Activated CD4-positive, alpha-beta memory T cell treated with anti-CD3 and anti-CD28 coated beads, Interleukin-2, amount 10 ng/mL, durations not matched to agents 7 days and 5 days (primary cell): ENCODE measurements at regions not wholly inside any gene's neighbourhood (a gene's known extent, or its start where the extent isn't known, plus 50 kb on each side); places are given as distances from the start of the nearest gene placed in this dataset.
"Not testable (repeated sequence)": the region's sequence is repeated elsewhere in the genome, so short reads cannot be mapped to it uniquely, and the experiment has no call there.

Experiments
- CTCF ChIA-PET: fragments of 350-600 bp; sonication (Branson Sonifier 250); formaldehyde crosslinking; loops from one replicate; lab custom pipeline; 2021; ENCODE audit warnings: antibody characterized with exemption, inconsistent platforms; lab: Charles Lee
- POLR2A ChIA-PET: fragments of 350-600 bp; sonication (Branson Sonifier 250); formaldehyde crosslinking; loops from one replicate; lab custom pipeline; 2021; ENCODE audit warnings: antibody characterized with exemption; lab: Charles Lee
- DNase-seq: peaks from one replicate; pipeline ENCODE4 v3.0.0-alpha.2; 2020
- H3K27ac Mint-ChIP-seq: one replicate; pipeline ENCODE4 v1.8.0; 2021; ENCODE audit warnings: mild to moderate bottlenecking, mixed read lengths
- H3K27me3 Mint-ChIP-seq: one replicate; pipeline ENCODE4 v1.8.0; 2021; ENCODE audit warnings: mixed read lengths
- H3K36me3 Mint-ChIP-seq: one replicate; pipeline ENCODE4 v1.8.0; 2021; ENCODE audit warnings: low read depth, mixed read lengths
- H3K4me1 Mint-ChIP-seq: one replicate; pipeline ENCODE4 v1.8.0; 2021; ENCODE audit warnings: mixed read lengths
- H3K4me3 Mint-ChIP-seq: one replicate; pipeline ENCODE4 v1.8.0; 2021; ENCODE audit warnings: mild to moderate bottlenecking, mixed read lengths
- H3K9me3 Mint-ChIP-seq: one replicate; pipeline ENCODE4 v1.8.0; 2021; ENCODE audit warnings: mixed read lengths

DNA sequence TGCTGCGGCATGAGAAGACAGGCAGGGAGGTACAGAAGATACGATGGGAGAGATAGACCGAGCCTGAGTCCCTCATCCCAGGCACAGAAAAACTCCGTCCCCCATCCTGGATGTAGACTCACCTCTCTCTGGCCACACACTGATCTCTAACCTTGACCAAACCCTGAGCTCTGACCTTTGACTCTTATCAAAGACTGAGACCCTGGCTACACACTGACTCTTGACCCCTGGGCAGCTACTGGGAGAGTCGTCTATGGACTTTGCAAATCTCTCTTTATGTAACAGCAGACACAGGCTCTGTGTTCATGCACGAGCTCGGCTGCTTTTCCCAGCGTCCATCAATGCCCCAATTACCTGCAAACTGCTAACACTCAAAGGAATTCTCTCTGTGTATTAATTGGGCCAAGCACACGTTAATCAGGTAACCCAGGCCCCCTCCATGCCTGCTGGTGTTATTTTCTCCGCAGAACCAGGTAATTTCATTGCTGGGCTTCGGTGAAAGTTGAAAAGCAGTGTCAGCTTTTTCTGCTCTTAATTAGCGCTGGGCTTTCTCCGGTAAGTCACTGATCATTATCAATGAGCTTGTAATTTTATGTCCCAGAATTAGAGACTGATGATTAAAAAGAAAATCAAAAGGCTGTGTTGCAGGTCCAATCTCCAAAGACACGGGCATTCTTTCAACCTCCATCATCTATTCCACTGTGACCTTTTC is 179.4 kb upstream of the NLRP1 start:
- H3K9me3 Mint-ChIP-seq, result no peaks in the 10 kb centered on the region
- no peak overlapping the region for H3K4me3 Mint-ChIP-seq
- H3K27ac Mint-ChIP-seq, result no peak overlapping the region
- no peak for DNase-seq
- ChIA-PET CTCF (interaction anchor here (1.3 kb wide), 1 partner anchor 16 kb away, joined by 4 read pairs; no protein-coding TSS in a partner anchor), POLR2A (no interaction called here)
- peaks cover 4% of the 10 kb centered on the region for H3K4me1 Mint-ChIP-seq
- H3K36me3 Mint-ChIP-seq, result no peaks in the 10 kb centered on the region
- peaks cover 22% of the 10 kb centered on the region for H3K27me3 Mint-ChIP-seq

GRCh38 chr17:5769593-5770354 is 185.5 kb upstream of the NLRP1 start:
- no peaks in the 10 kb centered on the region for H3K9me3 Mint-ChIP-seq
- ChIA-PET CTCF (no interaction called here), POLR2A (no interaction called here)
- peaks cover 25% of the 10 kb centered on the region for H3K27me3 Mint-ChIP-seq
- H3K4me3 Mint-ChIP-seq, result no peak overlapping the region
- H3K4me1 Mint-ChIP-seq, result no peaks in the 10 kb centered on the region
- no peak overlapping the region for H3K27ac Mint-ChIP-seq
- DNase-seq, result no peak
- no peaks in the 10 kb centered on the region for H3K36me3 Mint-ChIP-seq

DNA sequence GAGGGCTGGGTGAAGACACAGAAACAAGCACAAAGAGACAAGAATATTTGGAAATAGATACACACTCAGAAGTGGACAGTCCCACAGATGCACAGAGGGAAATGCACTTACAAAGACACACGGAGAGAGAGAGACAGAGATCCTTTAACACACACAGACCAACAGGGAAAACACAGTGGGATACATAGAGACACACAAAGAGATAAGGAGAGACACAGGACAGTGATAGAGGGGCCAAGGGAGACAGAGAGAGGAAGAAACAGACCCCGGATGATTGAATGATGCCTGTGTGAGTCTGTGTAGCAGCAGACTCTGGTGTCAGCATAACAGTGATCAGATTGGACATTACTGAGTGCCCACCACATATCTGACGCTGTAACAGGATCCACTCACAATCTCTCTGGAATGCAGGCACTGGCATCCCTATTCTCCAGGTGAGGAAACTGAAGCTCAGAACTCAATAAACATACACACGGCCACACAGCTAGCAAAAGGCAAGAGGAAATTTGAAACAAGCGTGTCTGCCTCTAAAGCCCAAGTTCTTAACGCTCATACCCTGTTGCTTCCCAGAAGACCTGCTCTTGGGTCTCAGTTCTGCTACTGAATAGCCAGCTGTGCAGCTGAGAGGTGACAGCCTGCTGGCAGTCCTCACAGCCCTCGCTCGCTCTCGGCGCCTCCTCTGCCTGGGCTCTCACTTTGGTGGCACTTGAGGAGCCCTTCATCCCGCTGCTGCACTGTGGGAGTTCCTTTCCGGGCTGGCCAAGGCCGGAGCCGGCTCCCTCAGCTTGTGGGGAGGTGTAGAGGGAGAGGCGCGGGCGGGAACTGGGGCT is 186.3 kb upstream of the NLRP1 start:
- Mint-ChIP-seq H3K9me3 (no peaks in the 10 kb centered on the region), H3K4me1 (peaks cover 3% of the 10 kb centered on the region), H3K27me3 (peaks cover 31% of the 10 kb centered on the region), H3K27ac (no peak overlapping the region), H3K4me3 (no peak overlapping the region), H3K36me3 (no peaks in the 10 kb centered on the region)
- DNase-seq, result no peak
- POLR2A ChIA-PET, result no interaction called here
- CTCF ChIA-PET, result no interaction called here

GRCh38 chr17:5771271-5771577 is 186.9 kb upstream of the NLRP1 start:
- H3K36me3 Mint-ChIP-seq, CTCF ChIA-PET: not testable (repeated sequence)

GRCh38 chr17:5772017-5772416 is 187.7 kb upstream of the NLRP1 start:
- H3K27ac Mint-ChIP-seq, DNase-seq, H3K36me3 Mint-ChIP-seq, H3K9me3 Mint-ChIP-seq, POLR2A ChIA-PET, CTCF ChIA-PET, H3K4me3 Mint-ChIP-seq: not testable (repeated sequence)
- H3K4me1 Mint-ChIP-seq, result peaks cover 13% of the 10 kb centered on the region
- H3K27me3 Mint-ChIP-seq, result peaks cover 30% of the 10 kb centered on the region

More at GRCh38 chr17:5771271-5771577, 186.9 kb upstream of the NLRP1 start:
- POLR2A ChIA-PET, DNase-seq, H3K27ac Mint-ChIP-seq, H3K4me3 Mint-ChIP-seq, H3K4me1 Mint-ChIP-seq, H3K9me3 Mint-ChIP-seq: not testable (repeated sequence)
- H3K27me3 Mint-ChIP-seq, result peaks cover 30% of the 10 kb centered on the region

DNA sequence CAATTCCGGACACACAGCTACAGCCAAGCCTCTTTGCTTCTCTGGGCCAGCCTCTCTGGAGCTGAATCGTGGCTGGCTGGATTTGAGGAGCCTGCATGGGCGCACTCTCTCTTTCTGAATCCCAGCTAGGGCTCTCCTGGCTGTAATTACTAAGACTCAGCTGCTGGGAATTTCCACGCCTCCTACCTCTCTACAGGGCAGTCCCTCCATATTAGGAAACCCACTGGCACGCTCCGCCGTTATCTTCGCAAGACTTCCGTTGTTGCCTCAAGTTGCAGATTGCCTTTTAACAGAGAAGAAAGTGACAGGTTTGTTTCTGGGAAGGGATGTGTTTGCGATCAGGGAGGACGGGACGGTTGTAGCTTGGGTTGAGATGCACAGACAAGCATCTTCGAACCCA is 188.4 kb upstream of the NLRP1 start:
- Mint-ChIP-seq H3K36me3 (no peaks in the 10 kb centered on the region), H3K4me1 (peaks cover 15% of the 10 kb centered on the region), H3K4me3 (no peak overlapping the region), H3K9me3 (no peaks in the 10 kb centered on the region), H3K27ac (no peak overlapping the region), H3K27me3 (peaks cover 36% of the 10 kb centered on the region)
- no peak for DNase-seq
- POLR2A ChIA-PET, result no interaction called here
- CTCF ChIA-PET, result no interaction called here

- ChIA-PET POLR2A (no interaction called here), CTCF (no interaction called here)
- H3K27ac Mint-ChIP-seq, result no peak overlapping the region
Observed at GRCh38 chr17:5773816-5774360, 189.6 kb upstream of the NLRP1 start.

DNA sequence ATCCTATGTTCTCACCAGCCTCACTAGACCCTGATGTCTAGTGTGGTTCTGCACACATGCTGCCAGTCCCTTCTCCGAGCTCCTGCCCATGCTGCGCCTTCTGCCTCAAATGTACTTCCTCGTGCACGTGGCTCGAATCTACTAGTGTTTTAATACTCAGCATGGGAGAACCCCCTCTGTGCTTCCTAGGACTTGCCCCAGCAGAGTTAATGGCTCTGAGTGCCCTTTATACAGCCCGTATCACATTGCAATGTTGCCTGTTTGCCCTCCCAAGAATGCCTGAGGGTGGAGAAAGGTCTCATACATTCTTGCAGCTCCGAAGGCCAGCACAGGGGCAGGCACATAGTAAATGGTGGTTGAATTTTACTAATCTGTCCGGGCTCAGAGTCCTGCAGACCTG is 190.8 kb upstream of the NLRP1 start:
- DNase-seq, result no peak
- Mint-ChIP-seq H3K4me3 (no peak overlapping the region), H3K27me3 (peaks cover 44% of the 10 kb centered on the region), H3K4me1 (peaks cover 15% of the 10 kb centered on the region), H3K27ac (no peak overlapping the region), H3K9me3 (no peaks in the 10 kb centered on the region), H3K36me3 (no peaks in the 10 kb centered on the region)
- CTCF ChIA-PET, result no interaction called here
- POLR2A ChIA-PET, result no interaction called here

More at GRCh38 chr17:5773816-5774360, 189.6 kb upstream of the NLRP1 start:
- no peak for DNase-seq
- H3K4me3 Mint-ChIP-seq, result no peak overlapping the region
- peaks cover 15% of the 10 kb centered on the region for H3K4me1 Mint-ChIP-seq
- no peaks in the 10 kb centered on the region for H3K36me3 Mint-ChIP-seq
- peaks cover 38% of the 10 kb centered on the region for H3K27me3 Mint-ChIP-seq
- H3K9me3 Mint-ChIP-seq, result no peaks in the 10 kb centered on the region

DNA sequence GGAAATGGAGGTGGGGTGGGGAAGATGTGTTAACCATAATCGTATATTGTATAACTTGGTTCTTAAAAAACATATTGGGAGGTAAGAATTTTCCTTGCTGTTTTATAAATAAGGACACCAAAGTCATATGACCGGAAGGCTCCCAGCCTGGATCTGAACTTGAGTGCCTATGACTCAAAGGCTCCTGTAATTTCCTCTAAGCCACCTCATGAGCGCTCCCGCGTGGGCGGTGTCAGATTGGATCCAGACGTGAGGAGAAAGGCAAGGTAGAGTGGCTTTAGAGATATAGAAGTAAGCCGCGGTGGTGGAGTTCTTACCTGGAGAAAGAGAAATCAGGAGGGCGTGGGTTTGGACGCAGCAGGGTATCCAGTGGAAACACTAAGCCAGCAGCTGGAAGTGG is 196.2 kb upstream of the NLRP1 start:
- Mint-ChIP-seq H3K4me3 (no peak overlapping the region), H3K27me3 (peaks cover 37% of the 10 kb centered on the region), H3K9me3 (no peaks in the 10 kb centered on the region), H3K27ac (no peak overlapping the region), H3K36me3 (no peaks in the 10 kb centered on the region), H3K4me1 (peaks cover 14% of the 10 kb centered on the region)
- ChIA-PET CTCF (no interaction called here), POLR2A (no interaction called here)
- no peak for DNase-seq

DNA sequence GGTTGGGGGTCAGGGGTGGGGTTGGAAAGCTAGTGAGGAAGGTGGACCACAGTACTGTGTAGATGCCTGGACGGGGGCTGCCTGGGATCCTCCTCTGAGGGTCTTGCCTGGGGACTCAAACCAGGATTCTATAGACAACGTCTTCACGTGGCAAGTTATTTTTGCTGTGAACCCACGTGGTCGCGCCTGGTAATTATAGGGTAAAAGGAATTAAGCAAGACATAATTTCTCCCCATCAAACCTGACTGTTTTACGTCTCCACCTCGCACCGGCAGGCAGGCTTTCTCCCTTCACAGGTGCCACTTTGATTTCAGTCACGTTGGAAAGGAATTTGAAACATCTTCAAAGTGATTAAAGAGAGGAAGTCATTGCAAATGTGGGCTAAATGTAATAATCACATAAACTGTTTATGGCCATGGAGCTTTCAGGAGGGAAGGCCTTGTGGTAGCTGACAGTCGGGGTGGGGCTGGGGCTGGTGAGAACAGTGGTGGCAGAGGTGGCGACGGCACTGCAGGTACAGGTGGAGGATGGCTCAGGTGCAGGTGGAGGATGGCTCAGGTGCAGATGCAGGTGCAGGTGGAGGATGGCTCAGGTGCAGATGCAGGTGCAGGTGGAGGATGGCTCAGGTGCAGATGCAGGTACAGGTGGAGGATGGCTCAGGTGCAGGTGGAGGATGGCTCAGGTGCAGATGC is 197.1 kb upstream of the NLRP1 start:
- H3K4me3 Mint-ChIP-seq, result no peak overlapping the region
- H3K36me3 Mint-ChIP-seq, result no peaks in the 10 kb centered on the region
- no peak for DNase-seq
- ChIA-PET CTCF (no interaction called here), POLR2A (no interaction called here)
- H3K4me1 Mint-ChIP-seq, result peaks cover 5% of the 10 kb centered on the region
- H3K27me3 Mint-ChIP-seq, result peaks cover 39% of the 10 kb centered on the region
- H3K9me3 Mint-ChIP-seq, result no peaks in the 10 kb centered on the region
- no peak overlapping the region for H3K27ac Mint-ChIP-seq

DNA sequence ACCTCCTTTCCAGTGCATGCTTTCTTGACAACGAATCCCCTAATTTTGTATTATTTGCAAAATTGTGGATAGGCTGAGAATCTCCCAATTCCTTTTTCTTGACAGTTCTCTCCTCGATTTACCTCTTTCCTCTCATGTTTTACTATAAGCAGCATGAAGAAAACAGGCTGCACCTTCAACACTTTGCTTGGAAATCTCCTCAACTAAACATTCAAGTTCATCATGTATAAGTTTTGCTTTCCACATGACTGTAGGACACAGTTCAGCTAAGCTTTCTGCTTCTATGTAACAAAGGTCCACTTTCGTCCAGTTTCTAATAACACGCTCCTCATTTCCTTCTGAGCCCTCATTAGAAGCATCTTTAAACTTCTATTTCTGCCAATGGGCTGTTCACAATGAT is 199.0 kb upstream of the NLRP1 start:
- Mint-ChIP-seq H3K4me1 (no peaks in the 10 kb centered on the region), H3K4me3 (no peak overlapping the region), H3K9me3 (no peaks in the 10 kb centered on the region), H3K27ac (no peak overlapping the region), H3K27me3 (peaks cover 27% of the 10 kb centered on the region), H3K36me3 (no peaks in the 10 kb centered on the region)
- no peak for DNase-seq
- ChIA-PET POLR2A (no interaction called here), CTCF (no interaction called here)

DNA sequence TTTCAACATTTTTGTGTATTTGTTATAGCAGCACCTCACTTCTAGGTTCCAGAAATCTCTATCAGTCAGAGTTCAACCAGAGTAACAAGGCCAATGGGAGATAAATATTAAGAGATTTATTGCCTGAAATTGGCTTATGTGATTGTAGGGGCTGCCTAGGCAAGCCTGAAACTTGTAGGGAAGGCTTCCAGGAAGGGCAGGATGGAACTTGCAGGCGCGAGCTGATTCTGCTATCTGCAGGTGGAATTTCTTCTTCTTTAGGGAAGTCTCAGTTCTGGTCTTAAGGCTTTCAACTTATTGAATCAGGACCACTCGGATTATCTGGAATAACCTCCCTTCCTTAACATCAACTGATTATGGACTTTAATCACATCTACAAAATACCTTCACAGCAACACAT is 199.5 kb upstream of the NLRP1 start:
- ChIA-PET CTCF (no interaction called here), POLR2A (no interaction called here)
- Mint-ChIP-seq H3K9me3 (no peaks in the 10 kb centered on the region), H3K4me1 (no peaks in the 10 kb centered on the region), H3K4me3 (no peak overlapping the region), H3K27me3 (peaks cover 25% of the 10 kb centered on the region), H3K27ac (no peak overlapping the region), H3K36me3 (no peaks in the 10 kb centered on the region)
- no peak for DNase-seq

DNA sequence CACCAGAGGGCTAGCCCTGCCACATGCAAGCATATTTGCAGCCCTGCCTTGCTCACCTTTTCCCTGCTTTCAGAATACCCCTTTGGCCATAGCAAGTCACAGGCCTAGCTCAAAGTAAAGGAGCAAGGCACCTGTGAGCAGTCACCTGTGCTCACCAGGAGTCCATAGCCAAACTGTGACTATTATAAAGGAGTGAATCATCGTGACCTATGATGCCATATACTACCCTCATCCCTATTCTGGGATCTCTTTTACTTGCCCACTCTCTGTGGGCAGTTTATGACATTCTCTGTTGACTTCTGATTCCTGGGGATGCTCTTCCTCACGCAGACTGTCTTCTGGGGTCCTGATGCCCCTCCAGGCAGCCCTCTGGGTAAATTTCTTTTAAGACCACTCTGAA is 200.5 kb upstream of the NLRP1 start:
- Mint-ChIP-seq H3K27ac (no peak overlapping the region), H3K9me3 (no peaks in the 10 kb centered on the region), H3K4me1 (no peaks in the 10 kb centered on the region), H3K27me3 (peaks cover 26% of the 10 kb centered on the region), H3K4me3 (no peak overlapping the region), H3K36me3 (no peaks in the 10 kb centered on the region)
- POLR2A ChIA-PET, result no interaction called here
- CTCF ChIA-PET, result no interaction called here
- no peak for DNase-seq
